ENCODE measurements at regions not wholly inside any gene's neighbourhood (a gene's known extent, or its start where the extent isn't known, plus 50 kb on each side); places are given as distances from the start of the nearest gene placed in this dataset.
"Not testable (repeated sequence)": the region's sequence is repeated elsewhere in the genome, so short reads cannot be mapped to it uniquely, and the experiment has no call there.

GRCh38 chr5:118397236-118397635 lies 591.1 kb downstream of the DTWD2 start:
- Mint-ChIP-seq H3K4me3 (no peak overlapping the region), H3K36me3 (no peaks in the 10 kb centered on the region), H3K27me3 (no peaks in the 10 kb centered on the region), H3K9me3 (ENCODE audit: low read depth) (peaks cover 7% of the 10 kb centered on the region), H3K4me1 (ENCODE audit: low read depth) (no peaks in the 10 kb centered on the region), H3K27ac (no peak overlapping the region)

GRCh38 chr5:118392491-118392890 lies 595.9 kb downstream of the DTWD2 start:
- Mint-ChIP-seq H3K4me3 (no peak overlapping the region), H3K9me3 (ENCODE audit: low read depth) (peaks cover 3% of the 10 kb centered on the region), H3K36me3 (no peaks in the 10 kb centered on the region), H3K4me1 (ENCODE audit: low read depth) (no peaks in the 10 kb centered on the region), H3K27me3 (no peaks in the 10 kb centered on the region), H3K27ac (no peak overlapping the region)

GRCh38 chr5:118382931-118383330 lies 605.4 kb downstream of the DTWD2 start:
- H3K9me3 Mint-ChIP-seq (ENCODE audit: low read depth); H3K27ac Mint-ChIP-seq; H3K27me3 Mint-ChIP-seq; H3K4me1 Mint-ChIP-seq (ENCODE audit: low read depth); H3K4me3 Mint-ChIP-seq; H3K36me3 Mint-ChIP-seq: not testable (repeated sequence)

- Mint-ChIP-seq H3K36me3 (no peaks in the 10 kb centered on the region), H3K4me1 (ENCODE audit: low read depth) (no peaks in the 10 kb centered on the region), H3K4me3 (no peak overlapping the region), H3K27ac (no peak overlapping the region), H3K9me3 (ENCODE audit: low read depth) (peaks cover 4% of the 10 kb centered on the region), H3K27me3 (no peaks in the 10 kb centered on the region)
Measured at GRCh38 chr5:118379470-118379869, 608.9 kb downstream of the DTWD2 start.

- Mint-ChIP-seq H3K27ac (no peak overlapping the region), H3K4me3 (no peak overlapping the region), H3K9me3 (ENCODE audit: low read depth) (peaks cover 4% of the 10 kb centered on the region), H3K36me3 (no peaks in the 10 kb centered on the region), H3K4me1 (ENCODE audit: low read depth) (no peaks in the 10 kb centered on the region), H3K27me3 (no peaks in the 10 kb centered on the region)
Measured at GRCh38 chr5:118378959-118379358, 609.4 kb downstream of the DTWD2 start.

- Mint-ChIP-seq H3K36me3 (no peaks in the 10 kb centered on the region), H3K4me1 (ENCODE audit: low read depth) (no peaks in the 10 kb centered on the region), H3K27me3 (no peaks in the 10 kb centered on the region), H3K4me3 (no peak overlapping the region), H3K27ac (no peak overlapping the region), H3K9me3 (ENCODE audit: low read depth) (peaks cover 4% of the 10 kb centered on the region)
Measured at GRCh38 chr5:118377420-118377819, 610.9 kb downstream of the DTWD2 start.

GRCh38 chr5:118371973-118372831 lies 616.1 kb downstream of the DTWD2 start:
- H3K4me3 Mint-ChIP-seq = no peak overlapping the region
- H3K27ac Mint-ChIP-seq = no peak overlapping the region
- no peaks in the 10 kb centered on the region for H3K9me3 Mint-ChIP-seq (ENCODE audit: low read depth)
- no peaks in the 10 kb centered on the region for H3K27me3 Mint-ChIP-seq
- no peaks in the 10 kb centered on the region for H3K4me1 Mint-ChIP-seq (ENCODE audit: low read depth)
- no peaks in the 10 kb centered on the region for H3K36me3 Mint-ChIP-seq

- Mint-ChIP-seq H3K36me3 (no peaks in the 10 kb centered on the region), H3K27ac (no peak overlapping the region), H3K27me3 (no peaks in the 10 kb centered on the region), H3K9me3 (ENCODE audit: low read depth) (no peaks in the 10 kb centered on the region), H3K4me1 (ENCODE audit: low read depth) (no peaks in the 10 kb centered on the region), H3K4me3 (no peak overlapping the region)
Measured at GRCh38 chr5:118366429-118366828, 621.9 kb downstream of the DTWD2 start.

GRCh38 chr5:118365718-118366117 lies 622.6 kb downstream of the DTWD2 start:
- no peak overlapping the region for H3K4me3 Mint-ChIP-seq
- H3K9me3 Mint-ChIP-seq (ENCODE audit: low read depth) = no peaks in the 10 kb centered on the region
- H3K4me1 Mint-ChIP-seq (ENCODE audit: low read depth) = no peaks in the 10 kb centered on the region
- no peak overlapping the region for H3K27ac Mint-ChIP-seq
- no peaks in the 10 kb centered on the region for H3K27me3 Mint-ChIP-seq
- no peaks in the 10 kb centered on the region for H3K36me3 Mint-ChIP-seq

GRCh38 chr5:118354797-118355196 lies 633.5 kb downstream of the DTWD2 start:
- H3K27ac Mint-ChIP-seq = no peak overlapping the region
- no peaks in the 10 kb centered on the region for H3K4me1 Mint-ChIP-seq (ENCODE audit: low read depth)
- peaks cover 8% of the 10 kb centered on the region for H3K9me3 Mint-ChIP-seq (ENCODE audit: low read depth)
- H3K4me3 Mint-ChIP-seq = no peak overlapping the region
- no peaks in the 10 kb centered on the region for H3K27me3 Mint-ChIP-seq
- H3K36me3 Mint-ChIP-seq = no peaks in the 10 kb centered on the region

- no peaks in the 10 kb centered on the region for H3K36me3 Mint-ChIP-seq
- H3K27me3 Mint-ChIP-seq = no peaks in the 10 kb centered on the region
- no peak overlapping the region for H3K27ac Mint-ChIP-seq
- H3K4me3 Mint-ChIP-seq = no peak overlapping the region
- H3K4me1 Mint-ChIP-seq (ENCODE audit: low read depth) = no peaks in the 10 kb centered on the region
- peaks cover 8% of the 10 kb centered on the region for H3K9me3 Mint-ChIP-seq (ENCODE audit: low read depth)
Measured at GRCh38 chr5:118353970-118354369, 634.4 kb downstream of the DTWD2 start.

- H3K27ac Mint-ChIP-seq = no peak overlapping the region
Measured at GRCh38 chr5:118336468-118336867, 651.9 kb downstream of the DTWD2 start.

GRCh38 chr5:118327389-118327788 lies 661.0 kb downstream of the DTWD2 start:
- no peaks in the 10 kb centered on the region for H3K27me3 Mint-ChIP-seq
- no peaks in the 10 kb centered on the region for H3K4me1 Mint-ChIP-seq (ENCODE audit: low read depth)
- H3K9me3 Mint-ChIP-seq (ENCODE audit: low read depth) = peaks cover 4% of the 10 kb centered on the region
- no peak overlapping the region for H3K4me3 Mint-ChIP-seq
- no peak overlapping the region for H3K27ac Mint-ChIP-seq
- H3K36me3 Mint-ChIP-seq = no peaks in the 10 kb centered on the region

More at GRCh38 chr5:118336468-118336867, 651.9 kb downstream of the DTWD2 start:
- H3K27me3 Mint-ChIP-seq = no peaks in the 10 kb centered on the region
- H3K36me3 Mint-ChIP-seq = no peaks in the 10 kb centered on the region
- no peaks in the 10 kb centered on the region for H3K4me1 Mint-ChIP-seq (ENCODE audit: low read depth)
- H3K9me3 Mint-ChIP-seq (ENCODE audit: low read depth) = peaks cover 5% of the 10 kb centered on the region
- H3K4me3 Mint-ChIP-seq = no peak overlapping the region

GRCh38 chr5:118326481-118327045 lies 661.8 kb downstream of the DTWD2 start:
- Mint-ChIP-seq H3K4me3 (no peak overlapping the region), H3K27ac (no peak overlapping the region)

GRCh38 chr5:118325931-118326330 lies 662.4 kb downstream of the DTWD2 start:
- Mint-ChIP-seq H3K4me3 (no peak overlapping the region), H3K9me3 (ENCODE audit: low read depth) (peaks cover 6% of the 10 kb centered on the region), H3K27ac (no peak overlapping the region), H3K4me1 (ENCODE audit: low read depth) (no peaks in the 10 kb centered on the region), H3K27me3 (no peaks in the 10 kb centered on the region), H3K36me3 (no peaks in the 10 kb centered on the region)

More at GRCh38 chr5:118326481-118327045, 661.8 kb downstream of the DTWD2 start:
- Mint-ChIP-seq H3K36me3 (no peaks in the 10 kb centered on the region), H3K9me3 (ENCODE audit: low read depth) (peaks cover 4% of the 10 kb centered on the region), H3K4me1 (ENCODE audit: low read depth) (no peaks in the 10 kb centered on the region), H3K27me3 (no peaks in the 10 kb centered on the region)

- not testable (repeated sequence) for H3K4me1 Mint-ChIP-seq (ENCODE audit: low read depth); H3K4me3 Mint-ChIP-seq; H3K36me3 Mint-ChIP-seq; H3K9me3 Mint-ChIP-seq (ENCODE audit: low read depth); H3K27ac Mint-ChIP-seq; H3K27me3 Mint-ChIP-seq
Measured at GRCh38 chr5:118323723-118324122, 664.6 kb downstream of the DTWD2 start.
